ENCODE measurements at regions not wholly inside any gene's neighbourhood (a gene's known extent, or its start where the extent isn't known, plus 50 kb on each side); places are given as distances from the start of the nearest gene placed in this dataset.

DNA sequence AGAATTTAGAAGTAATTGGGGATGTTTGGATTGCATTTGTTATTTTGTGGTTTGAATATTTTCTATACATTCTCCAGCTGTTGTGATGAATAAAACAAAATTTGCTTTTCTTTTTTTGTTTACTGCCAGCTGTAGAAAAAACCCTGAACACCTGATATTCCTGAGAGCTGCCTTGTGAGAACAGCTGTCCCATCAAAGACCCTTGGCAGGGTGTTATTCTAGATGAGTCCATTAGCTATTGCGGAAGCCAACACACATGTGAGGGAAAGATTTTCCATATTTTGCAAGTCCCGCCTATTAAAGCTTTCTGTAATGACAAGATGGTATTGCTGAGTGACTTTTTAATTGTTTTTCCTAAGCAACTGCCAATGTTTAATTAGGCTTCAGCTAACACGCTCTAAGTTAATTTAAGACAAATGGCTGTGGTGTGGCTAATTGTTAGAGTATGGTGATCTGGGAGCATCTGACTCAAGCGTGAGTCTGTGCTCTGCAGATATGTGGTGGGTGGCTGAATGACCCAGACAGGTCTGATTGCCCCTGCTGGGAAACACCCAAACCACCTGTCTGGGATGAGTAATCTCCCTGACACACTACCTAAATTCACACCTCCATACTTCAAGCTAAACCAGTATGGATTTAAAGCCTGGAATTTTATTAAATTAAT lies 86.5 kb upstream of the PRLR start:
- TF ChIP-seq EZH2 (optimal IDR thresholded peaks at IDR 0.05; ENCODE audit: low read depth, low read length) (no peak), EZH2phosphoT487 (IDR thresholded peaks at IDR 0.05; ENCODE audit: low read length) (no peak)
- TF ChIP-seq, protein P1, sequence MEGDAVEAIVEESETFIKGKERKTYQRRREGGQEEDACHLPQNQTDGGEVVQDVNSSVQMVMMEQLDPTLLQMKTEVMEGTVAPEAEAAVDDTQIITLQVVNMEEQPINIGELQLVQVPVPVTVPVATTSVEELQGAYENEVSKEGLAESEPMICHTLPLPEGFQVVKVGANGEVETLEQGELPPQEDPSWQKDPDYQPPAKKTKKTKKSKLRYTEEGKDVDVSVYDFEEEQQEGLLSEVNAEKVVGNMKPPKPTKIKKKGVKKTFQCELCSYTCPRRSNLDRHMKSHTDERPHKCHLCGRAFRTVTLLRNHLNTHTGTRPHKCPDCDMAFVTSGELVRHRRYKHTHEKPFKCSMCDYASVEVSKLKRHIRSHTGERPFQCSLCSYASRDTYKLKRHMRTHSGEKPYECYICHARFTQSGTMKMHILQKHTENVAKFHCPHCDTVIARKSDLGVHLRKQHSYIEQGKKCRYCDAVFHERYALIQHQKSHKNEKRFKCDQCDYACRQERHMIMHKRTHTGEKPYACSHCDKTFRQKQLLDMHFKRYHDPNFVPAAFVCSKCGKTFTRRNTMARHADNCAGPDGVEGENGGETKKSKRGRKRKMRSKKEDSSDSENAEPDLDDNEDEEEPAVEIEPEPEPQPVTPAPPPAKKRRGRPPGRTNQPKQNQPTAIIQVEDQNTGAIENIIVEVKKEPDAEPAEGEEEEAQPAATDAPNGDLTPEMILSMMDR (IDR thresholded peaks at IDR 0.05; ENCODE audit: low read length), result no peak
